ENCODE measurements at regions not wholly inside any gene's neighbourhood (a gene's known extent, or its start where the extent isn't known, plus 50 kb on each side); places are given as distances from the start of the nearest gene placed in this dataset.

DNA sequence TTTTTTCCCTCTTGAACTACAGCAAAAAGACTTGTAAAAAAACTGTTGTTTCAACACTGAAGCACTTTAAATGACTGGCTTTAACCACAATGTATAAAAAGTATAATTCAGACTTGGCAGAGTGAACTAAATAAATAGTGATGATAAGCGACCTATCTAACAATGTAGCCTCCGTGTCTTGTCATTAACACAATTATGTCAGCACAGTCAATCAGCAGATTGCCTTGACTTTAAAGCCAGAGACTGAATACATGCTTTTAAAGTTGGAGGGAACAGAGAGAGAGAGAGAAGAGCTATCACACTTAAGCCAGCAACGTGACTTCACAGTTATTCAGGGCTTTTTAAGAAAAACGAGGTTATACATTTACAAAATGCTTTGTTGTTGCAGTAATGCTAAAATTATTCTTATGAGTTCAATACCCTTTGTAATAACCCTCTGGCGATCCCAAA lies 378.1 kb downstream of the LMO4 start:
- no peak for DNase-seq
- Histone ChIP-seq H3K27ac (no peak overlapping the region), H3K27me3 (no peaks in the 10 kb centered on the region), H3K36me3 (no peaks in the 10 kb centered on the region), H3K4me3 (no peak overlapping the region), H3K4me1 (peaks cover 0 to 10% (median 0%) of the 10 kb centered on the region in 3 donors), H3K9me3 (peaks cover 0 to 14% (median 0%) of the 10 kb centered on the region in 3 donors)
- intact Hi-C loops (cut with DNase I) = no loop called here
- 61 to 64% methylated on average over 5 of the region's 5 CpGs for WGBS, 2 donors
- TF ChIP-seq, protein P1, sequence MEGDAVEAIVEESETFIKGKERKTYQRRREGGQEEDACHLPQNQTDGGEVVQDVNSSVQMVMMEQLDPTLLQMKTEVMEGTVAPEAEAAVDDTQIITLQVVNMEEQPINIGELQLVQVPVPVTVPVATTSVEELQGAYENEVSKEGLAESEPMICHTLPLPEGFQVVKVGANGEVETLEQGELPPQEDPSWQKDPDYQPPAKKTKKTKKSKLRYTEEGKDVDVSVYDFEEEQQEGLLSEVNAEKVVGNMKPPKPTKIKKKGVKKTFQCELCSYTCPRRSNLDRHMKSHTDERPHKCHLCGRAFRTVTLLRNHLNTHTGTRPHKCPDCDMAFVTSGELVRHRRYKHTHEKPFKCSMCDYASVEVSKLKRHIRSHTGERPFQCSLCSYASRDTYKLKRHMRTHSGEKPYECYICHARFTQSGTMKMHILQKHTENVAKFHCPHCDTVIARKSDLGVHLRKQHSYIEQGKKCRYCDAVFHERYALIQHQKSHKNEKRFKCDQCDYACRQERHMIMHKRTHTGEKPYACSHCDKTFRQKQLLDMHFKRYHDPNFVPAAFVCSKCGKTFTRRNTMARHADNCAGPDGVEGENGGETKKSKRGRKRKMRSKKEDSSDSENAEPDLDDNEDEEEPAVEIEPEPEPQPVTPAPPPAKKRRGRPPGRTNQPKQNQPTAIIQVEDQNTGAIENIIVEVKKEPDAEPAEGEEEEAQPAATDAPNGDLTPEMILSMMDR (IDR thresholded peaks at IDR 0.05) = no peak
- no peak for TF ChIP-seq POLR2A (IDR thresholded peaks at IDR 0.05)

DNA sequence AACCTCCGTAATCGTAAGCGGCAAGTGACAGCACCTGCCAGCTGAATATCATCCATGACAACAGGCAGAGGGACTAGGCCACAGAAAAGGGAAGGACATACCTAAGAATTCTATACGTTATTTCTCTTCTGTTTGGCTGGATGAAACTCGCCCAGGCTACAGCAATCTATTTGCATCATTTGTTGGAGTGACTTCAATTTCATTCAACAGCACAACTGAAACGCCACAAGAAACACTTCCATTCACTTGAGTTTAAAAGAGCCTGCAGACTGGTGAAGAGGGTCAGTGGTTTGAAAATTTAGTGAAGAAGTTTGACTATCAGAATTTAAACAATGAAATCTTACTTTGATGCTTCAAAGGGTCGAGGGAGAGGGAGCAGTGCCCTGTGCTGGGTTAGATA lies 378.7 kb downstream of the LMO4 start:
- WGBS, 2 donors = 89 to 92% methylated on average over 7 of the region's 7 CpGs
- Histone ChIP-seq H3K36me3 (no peaks in the 10 kb centered on the region), H3K9me3 (peaks cover 0 to 8% (median 0%) of the 10 kb centered on the region in 3 donors), H3K27ac (no peak overlapping the region), H3K4me3 (no peak overlapping the region), H3K27me3 (no peaks in the 10 kb centered on the region), H3K4me1 (peaks cover 0 to 16% (median 0%) of the 10 kb centered on the region in 3 donors)
- intact Hi-C loops (cut with DNase I) = no loop called here
- TF ChIP-seq, protein P1 (IDR thresholded peaks at IDR 0.05) = no peak
- TF ChIP-seq POLR2A (IDR thresholded peaks at IDR 0.05) = no peak
- DNase-seq = no peak

- TF ChIP-seq POLR2A (IDR thresholded peaks at IDR 0.05) = no peak
- TF ChIP-seq, protein P1 (IDR thresholded peaks at IDR 0.05) = no peak
- Histone ChIP-seq H3K27me3 (no peaks in the 10 kb centered on the region), H3K4me1 (peaks cover 0 to 18% (median 0%) of the 10 kb centered on the region in 3 donors), H3K36me3 (no peaks in the 10 kb centered on the region), H3K4me3 (no peak overlapping the region), H3K9me3 (no peaks in the 10 kb centered on the region), H3K27ac (no peak overlapping the region)
- DNase-seq = no peak
- 45 to 59% methylated on average over 1 to 2 of the region's 2 CpGs for WGBS, 2 donors
- intact Hi-C loops (cut with DNase I) = no loop called here
Measured at GRCh38 chr1:87712261-87713010, 383.8 kb downstream of the LMO4 start.

GRCh38 chr1:87714278-87714677 lies 385.6 kb downstream of the LMO4 start:
- DNase-seq = no peak
- no peak overlapping the region for H3K4me3 ChIP-seq
- no peaks in the 10 kb centered on the region for H3K36me3 ChIP-seq
- intact Hi-C loops (cut with DNase I) = no loop called here
- no peak overlapping the region for H3K27ac ChIP-seq
- peaks cover 0 to 31% (median 0%) of the 10 kb centered on the region in 3 donors for H3K4me1 ChIP-seq
- no peak for TF ChIP-seq POLR2A (IDR thresholded peaks at IDR 0.05)
- TF ChIP-seq, protein P1 (IDR thresholded peaks at IDR 0.05) = no peak
- H3K27me3 ChIP-seq = no peaks in the 10 kb centered on the region
- no peaks in the 10 kb centered on the region for H3K9me3 ChIP-seq
- WGBS, 2 donors = 71 to 95% methylated on average over 2 of the region's 2 CpGs

DNA sequence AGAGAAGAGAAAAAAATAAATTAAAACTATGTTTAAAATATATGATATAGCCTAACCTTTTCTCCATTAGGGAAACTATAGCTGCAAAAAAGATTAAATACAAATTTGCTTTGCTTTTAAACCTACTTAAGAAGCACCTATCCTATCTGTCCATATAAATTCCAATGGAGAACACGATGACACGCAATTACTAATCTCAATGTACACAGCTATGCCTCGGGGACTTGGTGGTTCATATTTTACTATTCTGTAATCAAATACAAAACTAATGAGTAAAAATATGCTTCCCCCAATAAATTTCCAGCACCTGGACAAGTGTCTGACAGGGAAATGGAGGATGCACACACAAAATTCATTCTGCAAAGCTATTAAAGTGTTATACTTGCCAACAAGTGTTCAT lies 386.4 kb downstream of the LMO4 start:
- H3K4me1 ChIP-seq = peaks cover 0 to 23% (median 0%) of the 10 kb centered on the region in 3 donors
- H3K36me3 ChIP-seq = no peaks in the 10 kb centered on the region
- intact Hi-C loops (cut with DNase I) = no loop called here
- no peak overlapping the region for H3K4me3 ChIP-seq
- TF ChIP-seq, protein P1 (IDR thresholded peaks at IDR 0.05) = no peak
- TF ChIP-seq POLR2A (IDR thresholded peaks at IDR 0.05) = no peak
- WGBS, 2 donors = 53 to 76% methylated on average over 3 of the region's 3 CpGs
- H3K27ac ChIP-seq = no peak overlapping the region
- DNase-seq = no peak
- no peaks in the 10 kb centered on the region for H3K9me3 ChIP-seq
- H3K27me3 ChIP-seq = no peaks in the 10 kb centered on the region
